Endodermal cell (in vitro differentiated cells): ENCODE measurements at regions not wholly inside any gene's neighbourhood (a gene's known extent, or its start where the extent isn't known, plus 50 kb on each side); places are given as distances from the start of the nearest gene placed in this dataset.

Experiments
- DNase-seq: peaks from one replicate; pipeline ENCODE4 v3.0.0-alpha.2; 2017
- H3K27ac ChIP-seq: 2 replicates; pipeline ENCODE4 v1.5.1; 2013; ENCODE audit warnings: mild to moderate bottlenecking, low read depth, low read length, moderate library complexity
- H3K27me3 ChIP-seq: 2 replicates; pipeline ENCODE4 v1.6.1; 2013; ENCODE audit warnings: mild to moderate bottlenecking, low read length, moderate library complexity; ENCODE audit not compliant: insufficient read depth, control insufficient read depth, poor library complexity, severe bottlenecking
- H3K36me3 ChIP-seq: 2 replicates; pipeline ENCODE4 v1.7.0; 2013; ENCODE audit warnings: mild to moderate bottlenecking, low read length, moderate library complexity; ENCODE audit not compliant: control insufficient read depth, insufficient read depth
- H3K4me1 ChIP-seq: one replicate; pipeline ENCODE4 v1.7.0; 2013; ENCODE audit warnings: low read length; ENCODE audit not compliant: control insufficient read depth, insufficient read depth
- H3K4me3 ChIP-seq: 2 replicates; pipeline ENCODE4 v1.5.1; 2013; ENCODE audit warnings: mild to moderate bottlenecking, low read length, moderate library complexity
- H3K9ac ChIP-seq: 2 replicates; pipeline ENCODE4 v1.6.1; 2013; ENCODE audit warnings: mild to moderate bottlenecking, low read length, moderate library complexity; ENCODE audit not compliant: poor library complexity, severe bottlenecking; ENCODE audit errors: extremely low read depth
- H3K9me3 ChIP-seq: 2 replicates; pipeline ENCODE4 v1.6.1; 2013; ENCODE audit warnings: mild to moderate bottlenecking, low read length, moderate library complexity; ENCODE audit not compliant: control insufficient read depth
- H3K27ac Mint-ChIP-seq: 2 replicates; pipeline ENCODE4 v1.8.0; 2020; ENCODE audit warnings: mixed read lengths
- H3K27me3 Mint-ChIP-seq: 2 replicates; pipeline ENCODE4 v1.8.0; 2021; ENCODE audit warnings: mild to moderate bottlenecking, mixed read lengths; ENCODE audit not compliant: insufficient read depth
- H3K36me3 Mint-ChIP-seq: 2 replicates; pipeline ENCODE4 v1.8.0; 2020; ENCODE audit warnings: low read depth, mixed read lengths
- H3K4me1 Mint-ChIP-seq: 2 replicates; pipeline ENCODE4 v1.8.0; 2020; ENCODE audit warnings: mixed read lengths
- H3K4me3 Mint-ChIP-seq: 2 replicates; pipeline ENCODE4 v1.8.0; 2020; ENCODE audit warnings: mild to moderate bottlenecking, moderate library complexity, mixed read lengths
- H3K9me3 Mint-ChIP-seq: 2 replicates; pipeline ENCODE4 v1.8.0; 2020; ENCODE audit warnings: mild to moderate bottlenecking, mixed read lengths
- WGBS, 2 experiments: methylation state at CpG; one replicate each; pipeline versions ENCODE4 v1.1.5 to v1.1.7; 2013; ENCODE audit warnings: missing lambda C conversion rate in 2 of 2, mixed read lengths in 1 of 2; ENCODE audit not compliant: insufficient coverage in 1 of 2, insufficient read length in 1 of 2; 5-methylcytosine and 5-hydroxymethylcytosine counted together
- TF ChIP-seq, protein P1 (sequence below): fragments of 200-600 bp; sonication (generic); conservative IDR thresholded peaks from 2 replicates; pipeline ENCODE4 v1.5.0; 2021; ENCODE audit warnings: antibody characterized with exemption, mild to moderate bottlenecking

DNA sequence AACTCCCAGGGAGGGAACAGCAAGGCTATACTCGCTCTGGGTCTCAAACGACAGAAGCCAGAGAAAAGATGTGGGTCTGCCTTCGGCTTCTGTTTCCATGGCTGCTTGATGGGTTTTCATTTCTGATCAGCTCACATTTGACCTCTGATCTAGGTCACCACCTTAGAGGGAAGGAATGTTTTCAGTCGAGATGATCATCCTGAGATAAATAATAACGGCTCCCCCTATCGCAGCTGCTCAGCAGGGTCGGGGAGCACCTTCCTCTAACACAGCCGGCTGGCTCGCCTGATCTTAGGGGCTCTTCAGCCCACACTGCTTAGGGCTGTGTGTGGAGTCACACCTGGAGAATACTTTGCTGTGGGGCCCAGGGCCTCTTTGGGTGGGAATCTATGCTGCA, 53.1 kb upstream of the ZNF648 start:
- H3K4me1 ChIP-seq = peaks cover 8% of the 10 kb centered on the region
- H3K9me3 ChIP-seq = no peaks in the 10 kb centered on the region
- Mint-ChIP-seq H3K27ac (peak overlapping the region; percentile 84), H3K36me3 (no peaks in the 10 kb centered on the region), H3K4me3 (no peak overlapping the region), H3K27me3 (no peaks in the 10 kb centered on the region), H3K9me3 (no peaks in the 10 kb centered on the region), H3K4me1 (peaks cover 12% of the 10 kb centered on the region)
- TF ChIP-seq, protein P1, sequence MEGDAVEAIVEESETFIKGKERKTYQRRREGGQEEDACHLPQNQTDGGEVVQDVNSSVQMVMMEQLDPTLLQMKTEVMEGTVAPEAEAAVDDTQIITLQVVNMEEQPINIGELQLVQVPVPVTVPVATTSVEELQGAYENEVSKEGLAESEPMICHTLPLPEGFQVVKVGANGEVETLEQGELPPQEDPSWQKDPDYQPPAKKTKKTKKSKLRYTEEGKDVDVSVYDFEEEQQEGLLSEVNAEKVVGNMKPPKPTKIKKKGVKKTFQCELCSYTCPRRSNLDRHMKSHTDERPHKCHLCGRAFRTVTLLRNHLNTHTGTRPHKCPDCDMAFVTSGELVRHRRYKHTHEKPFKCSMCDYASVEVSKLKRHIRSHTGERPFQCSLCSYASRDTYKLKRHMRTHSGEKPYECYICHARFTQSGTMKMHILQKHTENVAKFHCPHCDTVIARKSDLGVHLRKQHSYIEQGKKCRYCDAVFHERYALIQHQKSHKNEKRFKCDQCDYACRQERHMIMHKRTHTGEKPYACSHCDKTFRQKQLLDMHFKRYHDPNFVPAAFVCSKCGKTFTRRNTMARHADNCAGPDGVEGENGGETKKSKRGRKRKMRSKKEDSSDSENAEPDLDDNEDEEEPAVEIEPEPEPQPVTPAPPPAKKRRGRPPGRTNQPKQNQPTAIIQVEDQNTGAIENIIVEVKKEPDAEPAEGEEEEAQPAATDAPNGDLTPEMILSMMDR = no peak
- no peak overlapping the region for H3K4me3 ChIP-seq
- peak overlapping the region; percentile 79 for H3K27ac ChIP-seq
- DNase-seq = no peak
- H3K36me3 ChIP-seq = no peaks in the 10 kb centered on the region
- WGBS, 2 experiments = 80 to 84% methylated on average over 2 to 9 of the region's 9 CpGs
- no peaks in the 10 kb centered on the region for H3K27me3 ChIP-seq
- no peak overlapping the region for H3K9ac ChIP-seq

DNA sequence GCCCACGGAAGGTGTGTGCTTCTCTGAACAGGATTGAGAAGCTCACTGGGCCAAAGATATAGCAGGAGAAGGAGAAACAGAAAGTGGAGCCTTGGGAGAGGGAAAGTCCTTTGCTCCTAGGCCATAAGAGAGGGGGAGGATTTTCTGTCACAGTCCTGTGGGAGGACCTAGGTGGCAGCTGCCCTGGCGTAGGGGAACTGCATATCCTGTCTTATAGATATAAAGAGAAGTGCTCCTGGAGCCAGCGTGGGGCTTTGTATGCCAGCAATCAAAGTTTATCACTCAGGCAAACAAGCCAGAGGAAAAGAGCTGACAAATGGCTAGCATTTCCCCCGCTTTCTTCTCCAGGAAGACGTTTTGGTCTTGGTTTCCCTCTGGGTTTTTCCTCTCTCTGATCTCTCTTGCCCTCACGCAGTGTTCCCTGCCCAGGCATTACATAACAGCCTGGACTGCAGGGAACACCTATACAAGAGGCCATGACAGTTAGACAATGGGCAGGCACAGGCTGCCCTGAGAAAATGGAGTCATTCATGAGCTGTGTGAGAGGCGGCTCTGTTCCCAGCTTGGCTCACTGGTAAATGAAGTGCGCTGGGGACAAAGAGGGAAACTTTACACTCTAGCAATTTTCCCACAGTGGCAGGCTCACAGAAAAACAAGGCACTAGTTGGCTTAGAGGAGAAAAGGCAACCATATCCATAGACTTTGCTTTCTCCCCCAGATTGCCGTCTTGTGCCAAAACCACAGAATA, 52.5 kb upstream of the ZNF648 start:
- peaks cover 8% of the 10 kb centered on the region for H3K4me1 ChIP-seq
- H3K4me1 Mint-ChIP-seq = peaks cover 12% of the 10 kb centered on the region
- H3K36me3 ChIP-seq = no peaks in the 10 kb centered on the region
- H3K9me3 Mint-ChIP-seq = no peaks in the 10 kb centered on the region
- H3K27me3 Mint-ChIP-seq = no peaks in the 10 kb centered on the region
- no peaks in the 10 kb centered on the region for H3K36me3 Mint-ChIP-seq
- H3K27me3 ChIP-seq = no peaks in the 10 kb centered on the region
- peak overlapping the region; percentile 79 for H3K27ac ChIP-seq
- H3K9ac ChIP-seq = no peak overlapping the region
- 86 to 88% methylated on average over 7 to 9 of the region's 9 CpGs for WGBS, 2 experiments
- H3K9me3 ChIP-seq = no peaks in the 10 kb centered on the region
- no peak for DNase-seq
- peak overlapping the region; percentile 84 for H3K27ac Mint-ChIP-seq
- no peak overlapping the region for H3K4me3 ChIP-seq
- TF ChIP-seq, protein P1 = no peak
- H3K4me3 Mint-ChIP-seq = no peak overlapping the region

GRCh38 chr1:182111496-182111895, 50.0 kb upstream of the ZNF648 start:
- peaks cover 15% of the 10 kb centered on the region for H3K9me3 ChIP-seq
- Mint-ChIP-seq H3K9me3 (peaks cover 10% of the 10 kb centered on the region), H3K36me3 (peaks cover 2% of the 10 kb centered on the region), H3K4me1 (peaks cover 12% of the 10 kb centered on the region), H3K27ac (no peak overlapping the region), H3K4me3 (no peak overlapping the region), H3K27me3 (no peaks in the 10 kb centered on the region)
- DNase-seq = no peak
- H3K4me3 ChIP-seq = no peak overlapping the region
- TF ChIP-seq, protein P1 = no peak
- H3K27ac ChIP-seq = no peak overlapping the region
- no peaks in the 10 kb centered on the region for H3K27me3 ChIP-seq
- 93 to 100% methylated on average over 1 to 5 of the region's 5 CpGs for WGBS, 2 experiments
- no peaks in the 10 kb centered on the region for H3K36me3 ChIP-seq
- H3K9ac ChIP-seq = no peak overlapping the region
- H3K4me1 ChIP-seq = peaks cover 8% of the 10 kb centered on the region
